Breast epithelium (tissue), 4 donors: ENCODE measurements at regions not wholly inside any gene's neighbourhood (a gene's known extent, or its start where the extent isn't known, plus 50 kb on each side); places are given as distances from the start of the nearest gene placed in this dataset.

Experiments
- DNase-seq, 2 donors: peaks; one replicate each; pipeline ENCODE4 v3.0.0-alpha.2; 2019; ENCODE audit warnings: low spot score in 2 of 2
- H3K27ac ChIP-seq, 2 donors: fragments of 200-600 bp; sonication (generic) in 1 of 2; one replicate each; pipeline ENCODE4 v1.5.1; 2016 to 2019; ENCODE audit warnings: mild to moderate bottlenecking in 1 of 2
- H3K27me3 ChIP-seq, 2 donors: fragments of 200-600 bp; sonication (generic) in 1 of 2; one replicate each; pipeline versions ENCODE4 v1.5.1 to v1.6.0; 2017 to 2019; ENCODE audit warnings: control low read depth in 1 of 2, mild to moderate bottlenecking in 1 of 2
- H3K36me3 ChIP-seq: fragments of 200-600 bp; one replicate; pipeline ENCODE4 v1.5.1; 2019
- H3K4me1 ChIP-seq, 2 donors: fragments of 200-600 bp; sonication (generic); one replicate each; pipeline ENCODE4 v1.5.1; 2016 to 2019; ENCODE audit warnings: control low read depth in 1 of 2
- H3K4me3 ChIP-seq, 3 donors: fragments of 200-600 bp; sonication (generic); 1 replicate in 2 of 3; 2 replicates in 1 of 3; pipeline ENCODE4 v1.5.1; 2016 to 2019; ENCODE audit warnings: mild to moderate bottlenecking in 3 of 3, moderate library complexity in 2 of 3
- H3K9me3 ChIP-seq, 2 donors: fragments of 200-600 bp; sonication (generic) in 1 of 2; one replicate each; pipeline ENCODE4 v1.5.1; 2016 to 2019; ENCODE audit warnings: control low read depth in 1 of 2
- POLR2A ChIP-seq: fragments of 450-650 bp; IDR thresholded peaks from one replicate; pipeline ENCODE4 v1.6.1; 2016; ENCODE audit warnings: antibody characterized with exemption, mild to moderate bottlenecking, moderate library complexity
- POLR2AphosphoS5 ChIP-seq, 3 donors: sonication (generic); formaldehyde crosslinking; IDR thresholded peaks; one replicate each; pipeline ENCODE4 v1.6.1; 2017; ENCODE audit warnings: antibody characterized with exemption in 3 of 3
- intact Hi-C: fragments of 100-400 bp; cut with DNase I; formaldehyde crosslinking; loops from one replicate; pipeline ENCODE4 v1.15.1; 2023; ENCODE audit warnings: low total_unique reads
- TF ChIP-seq, protein P1 (sequence below), 3 donors: fragments of 450-650 bp; IDR thresholded peaks; one replicate each; pipeline ENCODE4 v1.5.1; 2016 to 2017; ENCODE audit warnings: antibody characterized with exemption in 3 of 3, mild to moderate bottlenecking in 3 of 3, moderate library complexity in 3 of 3

- Histone ChIP-seq H3K36me3 (no peaks in the 10 kb centered on the region), H3K9me3 (peaks cover 0 to 7% of the 10 kb centered on the region in 2 donors), H3K4me3 (no peak overlapping the region), H3K27me3 (no peaks in the 10 kb centered on the region), H3K27ac (no peak overlapping the region), H3K4me1 (no peaks in the 10 kb centered on the region)
- no peak for DNase-seq
- TF ChIP-seq POLR2AphosphoS5 (IDR thresholded peaks at IDR 0.05) = no peak
- TF ChIP-seq, protein P1, sequence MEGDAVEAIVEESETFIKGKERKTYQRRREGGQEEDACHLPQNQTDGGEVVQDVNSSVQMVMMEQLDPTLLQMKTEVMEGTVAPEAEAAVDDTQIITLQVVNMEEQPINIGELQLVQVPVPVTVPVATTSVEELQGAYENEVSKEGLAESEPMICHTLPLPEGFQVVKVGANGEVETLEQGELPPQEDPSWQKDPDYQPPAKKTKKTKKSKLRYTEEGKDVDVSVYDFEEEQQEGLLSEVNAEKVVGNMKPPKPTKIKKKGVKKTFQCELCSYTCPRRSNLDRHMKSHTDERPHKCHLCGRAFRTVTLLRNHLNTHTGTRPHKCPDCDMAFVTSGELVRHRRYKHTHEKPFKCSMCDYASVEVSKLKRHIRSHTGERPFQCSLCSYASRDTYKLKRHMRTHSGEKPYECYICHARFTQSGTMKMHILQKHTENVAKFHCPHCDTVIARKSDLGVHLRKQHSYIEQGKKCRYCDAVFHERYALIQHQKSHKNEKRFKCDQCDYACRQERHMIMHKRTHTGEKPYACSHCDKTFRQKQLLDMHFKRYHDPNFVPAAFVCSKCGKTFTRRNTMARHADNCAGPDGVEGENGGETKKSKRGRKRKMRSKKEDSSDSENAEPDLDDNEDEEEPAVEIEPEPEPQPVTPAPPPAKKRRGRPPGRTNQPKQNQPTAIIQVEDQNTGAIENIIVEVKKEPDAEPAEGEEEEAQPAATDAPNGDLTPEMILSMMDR (IDR thresholded peaks at IDR 0.05) = no peak
- TF ChIP-seq POLR2A = no peak
- intact Hi-C loops = no loop called here
Measured at GRCh38 chr11:109140426-109140825, 281.6 kb upstream of the C11orf87 start.

- TF ChIP-seq, protein P1 (IDR thresholded peaks at IDR 0.05) = no peak
- TF ChIP-seq POLR2AphosphoS5 (IDR thresholded peaks at IDR 0.05) (no peak), POLR2A (no peak)
- DNase-seq = no peak
- Histone ChIP-seq H3K36me3 (no peaks in the 10 kb centered on the region), H3K27ac (no peak overlapping the region), H3K4me3 (no peak overlapping the region), H3K9me3 (peaks cover 0 to 7% of the 10 kb centered on the region in 2 donors), H3K27me3 (no peaks in the 10 kb centered on the region), H3K4me1 (no peaks in the 10 kb centered on the region)
- intact Hi-C loops = no loop called here
Measured at GRCh38 chr11:109140857-109141515, 281.0 kb upstream of the C11orf87 start.

DNA sequence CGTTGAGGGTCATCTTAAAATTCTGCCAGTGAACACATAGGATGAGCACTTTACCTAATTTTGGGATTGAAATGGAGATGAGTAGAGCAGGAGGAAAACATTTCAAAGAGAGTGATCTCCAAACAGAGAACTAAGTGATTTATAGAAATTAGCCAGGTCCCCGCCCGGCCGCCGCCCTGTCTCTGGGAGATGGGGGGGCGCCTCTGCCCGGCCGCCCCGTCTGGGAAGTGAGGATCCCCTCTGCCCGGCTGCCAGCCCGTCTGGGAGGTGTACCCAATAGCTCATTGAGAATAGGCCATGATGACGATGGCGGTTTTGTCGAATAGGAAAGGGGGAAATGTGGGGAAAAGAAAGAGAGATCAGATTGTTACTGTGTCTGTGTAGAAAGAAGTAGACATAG is 276.7 kb upstream of the C11orf87 start:
- intact Hi-C loops = no loop called here
- Histone ChIP-seq H3K27me3 (no peaks in the 10 kb centered on the region), H3K4me1 (no peaks in the 10 kb centered on the region), H3K27ac (no peak overlapping the region), H3K4me3 (no peak overlapping the region), H3K9me3 (no peaks in the 10 kb centered on the region), H3K36me3 (no peaks in the 10 kb centered on the region)
- TF ChIP-seq POLR2A = no peak
- no peak for TF ChIP-seq POLR2AphosphoS5 (IDR thresholded peaks at IDR 0.05)
- TF ChIP-seq, protein P1 (IDR thresholded peaks at IDR 0.05) = no peak
- no peak for DNase-seq

- no peaks in the 10 kb centered on the region for H3K9me3 ChIP-seq
- no peak for DNase-seq
- no peaks in the 10 kb centered on the region for H3K27me3 ChIP-seq
- no peak overlapping the region for H3K27ac ChIP-seq
- no peaks in the 10 kb centered on the region for H3K4me1 ChIP-seq
- intact Hi-C loops = no loop called here
- TF ChIP-seq POLR2A (no peak), POLR2AphosphoS5 (IDR thresholded peaks at IDR 0.05) (no peak)
- TF ChIP-seq, protein P1 (IDR thresholded peaks at IDR 0.05) = no peak
- H3K36me3 ChIP-seq = no peaks in the 10 kb centered on the region
- H3K4me3 ChIP-seq = no peak overlapping the region
Measured at GRCh38 chr11:109147726-109148125, 274.3 kb upstream of the C11orf87 start.

- TF ChIP-seq, protein P1 (IDR thresholded peaks at IDR 0.05) = no peak
- TF ChIP-seq POLR2A (no peak), POLR2AphosphoS5 (IDR thresholded peaks at IDR 0.05) (no peak)
- H3K9me3 ChIP-seq = no peaks in the 10 kb centered on the region
Measured at GRCh38 chr11:109148669-109149068, 273.3 kb upstream of the C11orf87 start.

More at GRCh38 chr11:109148669-109149068, 273.3 kb upstream of the C11orf87 start:
- H3K4me3 ChIP-seq = no peak overlapping the region
- H3K27me3 ChIP-seq = no peaks in the 10 kb centered on the region
- no peaks in the 10 kb centered on the region for H3K36me3 ChIP-seq
- intact Hi-C loops = no loop called here
- H3K4me1 ChIP-seq = no peaks in the 10 kb centered on the region
- no peak for DNase-seq
- H3K27ac ChIP-seq = no peak overlapping the region
